ENCODE measurements at regions not wholly inside any gene's neighbourhood (a gene's known extent, or its start where the extent isn't known, plus 50 kb on each side); places are given as distances from the start of the nearest gene placed in this dataset.

GRCh38 chr4:138107023-138107422 lies 135.1 kb downstream of the SLC7A11 start:
- DNase-seq, result no peak

GRCh38 chr4:138105331-138105730 lies 136.8 kb downstream of the SLC7A11 start:
- intact Hi-C loops (cut with DNase I; ENCODE audit: low total_unique reads), result no loop called here
- Histone ChIP-seq H3K4me1 (no peaks in the 10 kb centered on the region), H3K27me3 (no peaks in the 10 kb centered on the region), H3K27ac (no peak overlapping the region), H3K4me3 (no peak overlapping the region), H3K36me3 (no peaks in the 10 kb centered on the region), H3K9me3 (no peaks in the 10 kb centered on the region)
- no peak for DNase-seq
- TF ChIP-seq POLR2A (IDR thresholded peaks at IDR 0.05) (no peak), EP300 (IDR thresholded peaks at IDR 0.05) (no peak), POLR2AphosphoS5 (IDR thresholded peaks at IDR 0.05) (no peak)
- TF ChIP-seq, protein P1, sequence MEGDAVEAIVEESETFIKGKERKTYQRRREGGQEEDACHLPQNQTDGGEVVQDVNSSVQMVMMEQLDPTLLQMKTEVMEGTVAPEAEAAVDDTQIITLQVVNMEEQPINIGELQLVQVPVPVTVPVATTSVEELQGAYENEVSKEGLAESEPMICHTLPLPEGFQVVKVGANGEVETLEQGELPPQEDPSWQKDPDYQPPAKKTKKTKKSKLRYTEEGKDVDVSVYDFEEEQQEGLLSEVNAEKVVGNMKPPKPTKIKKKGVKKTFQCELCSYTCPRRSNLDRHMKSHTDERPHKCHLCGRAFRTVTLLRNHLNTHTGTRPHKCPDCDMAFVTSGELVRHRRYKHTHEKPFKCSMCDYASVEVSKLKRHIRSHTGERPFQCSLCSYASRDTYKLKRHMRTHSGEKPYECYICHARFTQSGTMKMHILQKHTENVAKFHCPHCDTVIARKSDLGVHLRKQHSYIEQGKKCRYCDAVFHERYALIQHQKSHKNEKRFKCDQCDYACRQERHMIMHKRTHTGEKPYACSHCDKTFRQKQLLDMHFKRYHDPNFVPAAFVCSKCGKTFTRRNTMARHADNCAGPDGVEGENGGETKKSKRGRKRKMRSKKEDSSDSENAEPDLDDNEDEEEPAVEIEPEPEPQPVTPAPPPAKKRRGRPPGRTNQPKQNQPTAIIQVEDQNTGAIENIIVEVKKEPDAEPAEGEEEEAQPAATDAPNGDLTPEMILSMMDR (IDR thresholded peaks at IDR 0.05), result no peak
- WGBS, 5 donors, result 83 to 92% (median 88%) methylated on average over 4 of the region's 4 CpGs

More at GRCh38 chr4:138107023-138107422, 135.1 kb downstream of the SLC7A11 start:
- Histone ChIP-seq H3K36me3 (no peaks in the 10 kb centered on the region), H3K4me3 (no peak overlapping the region), H3K27ac (no peak overlapping the region), H3K4me1 (no peaks in the 10 kb centered on the region), H3K27me3 (no peaks in the 10 kb centered on the region), H3K9me3 (no peaks in the 10 kb centered on the region)
- TF ChIP-seq POLR2AphosphoS5 (IDR thresholded peaks at IDR 0.05), result no peak
- TF ChIP-seq EP300 (IDR thresholded peaks at IDR 0.05), result no peak
- TF ChIP-seq, protein P1 (IDR thresholded peaks at IDR 0.05), result no peak
- TF ChIP-seq POLR2A (IDR thresholded peaks at IDR 0.05), result no peak
- 87 to 93% (median 88%) methylated on average over 4 of the region's 4 CpGs for WGBS, 5 donors
- intact Hi-C loops (cut with DNase I; ENCODE audit: low total_unique reads), result no loop called here

- no peak overlapping the region for H3K27ac ChIP-seq
- H3K9me3 ChIP-seq, result no peaks in the 10 kb centered on the region
- WGBS, 5 donors, result 59 to 81% (median 68%) methylated on average over 6 of the region's 6 CpGs
- H3K36me3 ChIP-seq, result no peaks in the 10 kb centered on the region
- DNase-seq, result no peak
- no peaks in the 10 kb centered on the region for H3K27me3 ChIP-seq
- intact Hi-C loops (cut with DNase I; ENCODE audit: low total_unique reads), result no loop called here
- no peaks in the 10 kb centered on the region for H3K4me1 ChIP-seq
- no peak overlapping the region for H3K4me3 ChIP-seq
- TF ChIP-seq POLR2AphosphoS5 (IDR thresholded peaks at IDR 0.05) (no peak), POLR2A (IDR thresholded peaks at IDR 0.05) (no peak), EP300 (IDR thresholded peaks at IDR 0.05) (no peak)
- TF ChIP-seq, protein P1 (IDR thresholded peaks at IDR 0.05), result no peak
Observed at GRCh38 chr4:138104284-138104680, 137.9 kb downstream of the SLC7A11 start.

DNA sequence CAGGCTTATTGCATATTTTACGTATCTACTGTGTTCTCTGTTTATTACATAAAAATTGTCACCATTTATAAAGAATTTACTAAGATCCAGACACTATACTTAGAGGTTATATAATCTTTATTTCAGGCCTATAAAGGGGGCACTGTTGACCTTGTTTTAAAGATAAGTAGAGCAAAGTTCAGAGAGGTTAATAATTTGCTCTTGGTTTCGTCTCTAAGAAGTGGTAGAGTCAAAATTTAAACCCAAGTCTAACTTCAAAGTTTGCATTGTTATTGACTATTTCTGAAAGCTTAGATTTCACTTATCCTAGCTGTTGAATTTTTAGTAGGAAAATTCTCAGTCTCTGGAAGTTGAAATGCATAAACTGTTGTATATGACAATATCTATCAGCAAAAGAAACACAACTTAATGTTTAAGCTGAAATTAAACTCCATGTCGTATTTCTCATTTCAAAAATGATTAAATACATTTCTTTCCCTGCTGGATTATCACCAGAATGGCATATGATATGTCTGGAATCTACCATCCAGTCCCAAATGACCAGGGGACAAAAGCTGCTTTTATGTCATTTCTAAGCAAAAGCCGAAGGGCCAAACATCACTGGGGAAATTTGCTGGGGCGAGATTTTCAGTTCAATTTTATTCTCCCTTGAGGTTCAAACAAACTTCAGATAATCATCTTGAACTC lies 138.4 kb downstream of the SLC7A11 start:
- DNase-seq, result no peak
- 65 to 68% (median 68%) methylated on average over 5 of the region's 5 CpGs for WGBS, 5 donors
- intact Hi-C loops (cut with DNase I; ENCODE audit: low total_unique reads), result no loop called here
- Histone ChIP-seq H3K27ac (no peak overlapping the region), H3K4me1 (no peaks in the 10 kb centered on the region), H3K36me3 (no peaks in the 10 kb centered on the region), H3K4me3 (no peak overlapping the region), H3K27me3 (no peaks in the 10 kb centered on the region), H3K9me3 (no peaks in the 10 kb centered on the region)
- TF ChIP-seq POLR2A (IDR thresholded peaks at IDR 0.05) (no peak), EP300 (IDR thresholded peaks at IDR 0.05) (no peak), POLR2AphosphoS5 (IDR thresholded peaks at IDR 0.05) (no peak)
- TF ChIP-seq, protein P1 (IDR thresholded peaks at IDR 0.05), result no peak

All from stomach (tissue), 8 donors.